Uterus (tissue), 3 donors: ENCODE measurements at regions not wholly inside any gene's neighbourhood (a gene's known extent, or its start where the extent isn't known, plus 50 kb on each side); places are given as distances from the start of the nearest gene placed in this dataset.

ENCODE experiments used
- DNase-seq, 2 donors: peaks; one replicate each; pipeline ENCODE4 v3.0.0-alpha.2; 2019 to 2020
- H3K27ac ChIP-seq, 2 donors: fragments of 200-600 bp; sonication (generic); 1 replicate in 1 of 2; 2 replicates in 1 of 2; pipeline ENCODE4 v1.5.1; 2016 to 2018
- H3K27me3 ChIP-seq, 2 donors: fragments of 200-600 bp; sonication (generic); one replicate each; pipeline ENCODE4 v1.5.1; 2018 to 2019; ENCODE audit warnings: control low read depth in 1 of 2
- H3K36me3 ChIP-seq, 2 donors: fragments of 200-600 bp; sonication (generic); one replicate each; pipeline ENCODE4 v1.5.1; 2019; ENCODE audit warnings: control low read depth in 1 of 2
- H3K4me1 ChIP-seq, 2 donors: fragments of 200-600 bp; sonication (generic); one replicate each; pipeline ENCODE4 v1.5.1; 2018 to 2019; ENCODE audit warnings: control low read depth in 1 of 2
- H3K4me3 ChIP-seq, 2 donors: fragments of 200-600 bp; sonication (generic); 1 replicate in 1 of 2; 2 replicates in 1 of 2; pipeline ENCODE4 v1.5.1; 2018 to 2019; ENCODE audit warnings: mild to moderate bottlenecking in 1 of 2
- H3K9me3 ChIP-seq, 2 donors: fragments of 200-600 bp; sonication (generic); one replicate each; pipeline ENCODE4 v1.5.1; 2019; ENCODE audit warnings: control low read depth in 1 of 2
- POLR2A ChIP-seq, 2 donors: fragments of 450-650 bp; IDR thresholded peaks; one replicate each; pipeline ENCODE4 v1.6.1; 2016; ENCODE audit warnings: antibody characterized with exemption in 2 of 2, mild to moderate bottlenecking in 1 of 2, moderate library complexity in 1 of 2
- intact Hi-C: fragments of 100-400 bp; cut with DNase I; formaldehyde crosslinking; loops from one replicate; pipeline ENCODE4 v1.15.1; 2023; ENCODE audit warnings: low total_unique reads
- TF ChIP-seq, protein P1 (sequence below), 4 experiments: fragments of 200-600 bp in 2 of 4; fragments of 450-650 bp in 2 of 4; sonication (generic) in 2 of 4; IDR thresholded peaks; one replicate each; pipeline ENCODE4 v1.5.1; 2016 to 2019; ENCODE audit warnings: antibody characterized with exemption in 4 of 4, mild to moderate bottlenecking in 2 of 4, moderate library complexity in 1 of 4
- donor health status: DM: yes; HTN: yes; CAD: no.

GRCh38 chr2:122255924-122256323, 500.5 kb downstream of the TSN start:
- H3K9me3 ChIP-seq = no peaks in the 10 kb centered on the region
- H3K4me1 ChIP-seq = no peaks in the 10 kb centered on the region
- DNase-seq = no peak
- H3K36me3 ChIP-seq = no peaks in the 10 kb centered on the region
- H3K27ac ChIP-seq = no peak overlapping the region
- no peaks in the 10 kb centered on the region for H3K27me3 ChIP-seq
- no peak overlapping the region for H3K4me3 ChIP-seq
- intact Hi-C loops = no loop called here
- TF ChIP-seq, protein P1, sequence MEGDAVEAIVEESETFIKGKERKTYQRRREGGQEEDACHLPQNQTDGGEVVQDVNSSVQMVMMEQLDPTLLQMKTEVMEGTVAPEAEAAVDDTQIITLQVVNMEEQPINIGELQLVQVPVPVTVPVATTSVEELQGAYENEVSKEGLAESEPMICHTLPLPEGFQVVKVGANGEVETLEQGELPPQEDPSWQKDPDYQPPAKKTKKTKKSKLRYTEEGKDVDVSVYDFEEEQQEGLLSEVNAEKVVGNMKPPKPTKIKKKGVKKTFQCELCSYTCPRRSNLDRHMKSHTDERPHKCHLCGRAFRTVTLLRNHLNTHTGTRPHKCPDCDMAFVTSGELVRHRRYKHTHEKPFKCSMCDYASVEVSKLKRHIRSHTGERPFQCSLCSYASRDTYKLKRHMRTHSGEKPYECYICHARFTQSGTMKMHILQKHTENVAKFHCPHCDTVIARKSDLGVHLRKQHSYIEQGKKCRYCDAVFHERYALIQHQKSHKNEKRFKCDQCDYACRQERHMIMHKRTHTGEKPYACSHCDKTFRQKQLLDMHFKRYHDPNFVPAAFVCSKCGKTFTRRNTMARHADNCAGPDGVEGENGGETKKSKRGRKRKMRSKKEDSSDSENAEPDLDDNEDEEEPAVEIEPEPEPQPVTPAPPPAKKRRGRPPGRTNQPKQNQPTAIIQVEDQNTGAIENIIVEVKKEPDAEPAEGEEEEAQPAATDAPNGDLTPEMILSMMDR (IDR thresholded peaks at IDR 0.05) = no peak
- no peak for TF ChIP-seq POLR2A (IDR thresholded peaks at IDR 0.05)

DNA sequence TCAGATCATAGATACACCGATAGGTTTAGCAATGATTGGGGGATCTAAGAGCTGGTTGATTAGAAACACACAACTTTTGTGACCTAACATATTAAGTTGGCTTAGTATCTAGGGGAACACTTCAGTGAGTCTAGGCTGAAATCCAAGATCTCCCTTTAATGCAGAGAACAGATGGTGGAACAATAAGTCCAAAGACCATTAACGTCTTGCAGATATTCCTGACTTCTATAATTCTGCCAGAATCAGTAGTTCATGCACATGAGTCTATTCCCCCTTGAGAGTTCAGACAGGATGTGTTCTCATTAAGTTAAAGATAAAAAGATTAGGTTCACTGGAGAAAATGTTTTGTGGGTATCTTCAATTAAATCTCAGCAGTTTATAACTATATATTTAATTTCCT, 506.5 kb downstream of the TSN start:
- no peaks in the 10 kb centered on the region for H3K9me3 ChIP-seq
- H3K4me1 ChIP-seq = no peaks in the 10 kb centered on the region
- no peaks in the 10 kb centered on the region for H3K27me3 ChIP-seq
- H3K36me3 ChIP-seq = no peaks in the 10 kb centered on the region
- intact Hi-C loops = no loop called here
- TF ChIP-seq, protein P1 (IDR thresholded peaks at IDR 0.05) = no peak
- no peak for TF ChIP-seq POLR2A (IDR thresholded peaks at IDR 0.05)
- H3K4me3 ChIP-seq = no peak overlapping the region
- no peak overlapping the region for H3K27ac ChIP-seq
- DNase-seq = no peak

GRCh38 chr2:122263746-122264145, 508.3 kb downstream of the TSN start:
- no peaks in the 10 kb centered on the region for H3K4me1 ChIP-seq
- H3K27me3 ChIP-seq = no peaks in the 10 kb centered on the region
- DNase-seq = no peak
- no peaks in the 10 kb centered on the region for H3K36me3 ChIP-seq
- H3K9me3 ChIP-seq = no peaks in the 10 kb centered on the region
- H3K4me3 ChIP-seq = no peak overlapping the region
- TF ChIP-seq POLR2A (IDR thresholded peaks at IDR 0.05) = no peak
- TF ChIP-seq, protein P1 (IDR thresholded peaks at IDR 0.05) = no peak
- no peak overlapping the region for H3K27ac ChIP-seq
- intact Hi-C loops = no loop called here

DNA sequence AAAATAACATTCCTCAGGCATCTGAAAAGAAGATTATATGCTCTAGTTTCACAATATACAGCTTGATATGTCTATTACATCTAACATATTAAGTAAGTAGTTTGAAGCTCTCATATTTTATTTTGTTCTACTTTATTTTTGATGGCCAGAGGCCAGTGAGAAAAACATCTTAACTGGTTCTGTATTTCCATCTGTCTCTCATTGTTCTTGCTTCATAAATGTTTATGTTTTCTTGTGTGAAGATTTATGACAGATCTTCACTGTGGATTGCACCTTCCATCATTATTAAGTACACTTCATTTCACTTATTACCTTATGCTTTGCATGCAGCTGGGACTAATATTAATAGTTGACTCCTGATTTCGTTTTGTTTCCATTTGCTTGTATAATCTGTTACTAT, 511.2 kb downstream of the TSN start:
- Histone ChIP-seq H3K4me3 (no peak overlapping the region), H3K4me1 (no peaks in the 10 kb centered on the region), H3K27ac (no peak overlapping the region), H3K9me3 (no peaks in the 10 kb centered on the region), H3K27me3 (no peaks in the 10 kb centered on the region), H3K36me3 (no peaks in the 10 kb centered on the region)
- TF ChIP-seq, protein P1 (IDR thresholded peaks at IDR 0.05) = no peak
- no peak for TF ChIP-seq POLR2A (IDR thresholded peaks at IDR 0.05)
- DNase-seq = no peak
- intact Hi-C loops = no loop called here

DNA sequence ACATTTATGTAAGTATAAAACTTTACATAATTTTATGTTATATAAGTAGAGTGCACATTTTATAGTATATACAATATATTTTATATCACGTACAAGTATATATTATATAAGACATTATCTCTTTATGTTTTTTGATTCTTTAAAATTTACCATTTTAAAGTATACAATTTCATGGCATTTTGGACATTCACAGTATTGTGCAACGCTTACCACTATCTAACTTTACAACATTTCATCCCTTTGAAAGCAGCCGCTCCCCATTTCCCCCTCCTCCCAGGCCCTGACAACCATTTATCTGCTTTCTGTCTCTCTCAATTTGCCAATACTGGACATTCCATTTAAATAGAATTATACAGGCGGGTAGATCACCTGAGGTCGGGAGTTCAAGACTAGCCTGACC, 512.5 kb downstream of the TSN start:
- H3K27me3 ChIP-seq = no peaks in the 10 kb centered on the region
- no peaks in the 10 kb centered on the region for H3K36me3 ChIP-seq
- H3K9me3 ChIP-seq = no peaks in the 10 kb centered on the region
- H3K27ac ChIP-seq = no peak overlapping the region
- intact Hi-C loops = no loop called here
- no peak overlapping the region for H3K4me3 ChIP-seq
- H3K4me1 ChIP-seq = no peaks in the 10 kb centered on the region
- DNase-seq = no peak
- TF ChIP-seq, protein P1 (IDR thresholded peaks at IDR 0.05) = no peak
